IMR-90 (cell line): ENCODE measurements at regions not wholly inside any gene's neighbourhood (a gene's known extent, or its start where the extent isn't known, plus 50 kb on each side); places are given as distances from the start of the nearest gene placed in this dataset.

ENCODE experiments used
- ATAC-seq: fragments of 200-7000 bp; cut with Tn5 transposase; 2 replicates; pipeline ENCODE4 v1.9.1; 2020; ENCODE audit warnings: low read depth, mild to moderate bottlenecking, moderate library complexity
- BruUV-seq: library from RNA; stranded (reverse); fragments of 400-500 nt; replicated peaks from 2 replicates; lab custom pipeline; 2021; lab: Mats Ljungman, UMichigan
- CTCF ChIA-PET: fragments of 300-600 bp; formaldehyde crosslinking; extraction: SDS; loops from one replicate; lab custom pipeline; 2021; ENCODE audit warnings: antibody characterized with exemption; lab: Yijun Ruan, JAX
- POLR2A ChIA-PET: fragments of 300-600 bp; sonication (Branson Sonifier 250); formaldehyde crosslinking; loops from one replicate; lab custom pipeline; 2022; ENCODE audit warnings: antibody characterized with exemption; ENCODE audit not compliant: unreplicated experiment; lab: Charles Lee
- DNase-seq: peaks from one replicate; pipeline ENCODE4 v3.0.0; 2013
- H2AFZ ChIP-seq: replicated peaks from 2 replicates; pipeline ENCODE3; 2013; ENCODE audit warnings: low read length, mild to moderate bottlenecking; ENCODE audit not compliant: poor library complexity
- H2AK5ac ChIP-seq: 2 replicates; pipeline ENCODE4 v1.6.1; 2013; ENCODE audit warnings: low read depth, low read length, inconsistent platforms
- H2AK9ac ChIP-seq: replicated peaks from 2 replicates; pipeline ENCODE3; 2013; ENCODE audit warnings: mild to moderate bottlenecking, low read depth, low read length, moderate library complexity; ENCODE audit not compliant: poor library complexity
- H2BK120ac ChIP-seq: 2 replicates; pipeline ENCODE4 v1.6.1; 2013; ENCODE audit warnings: low read depth, low read length, inconsistent platforms
- H2BK15ac ChIP-seq: 3 replicates; pipeline ENCODE4 v1.6.1; 2013; ENCODE audit warnings: low read depth, low read length, inconsistent platforms
- H2BK20ac ChIP-seq: 2 replicates; pipeline ENCODE4 v1.6.1; 2013; ENCODE audit warnings: low read depth, mild to moderate bottlenecking, inconsistent platforms, low read length, moderate library complexity
- H2BK5ac ChIP-seq: 2 replicates; pipeline ENCODE4 v1.6.1; 2013; ENCODE audit warnings: mild to moderate bottlenecking, low read depth, low read length, inconsistent platforms; ENCODE audit not compliant: poor library complexity, severe bottlenecking
- H3K14ac ChIP-seq: replicated peaks from 2 replicates; pipeline ENCODE4 v1.6.1; 2013; ENCODE audit warnings: low read depth, low read length, inconsistent platforms
- H3K18ac ChIP-seq: 2 replicates; pipeline ENCODE4 v1.6.1; 2013; ENCODE audit warnings: low read depth, low read length, control low read depth
- H3K23ac ChIP-seq: 2 replicates; pipeline ENCODE4 v1.6.1; 2013; ENCODE audit warnings: low read depth, low read length, inconsistent platforms
- H3K27ac ChIP-seq: 2 replicates; pipeline ENCODE4 v1.5.1; 2013; ENCODE audit warnings: mild to moderate bottlenecking, control low read depth, low read length; ENCODE audit not compliant: insufficient read depth
- H3K27me3 ChIP-seq: 2 replicates; pipeline ENCODE4 v1.6.1; 2013; ENCODE audit warnings: low read length; ENCODE audit not compliant: control insufficient read depth, insufficient read depth
- H3K36me3 ChIP-seq: 2 replicates; pipeline ENCODE4 v1.6.1; 2013; ENCODE audit warnings: low read length, mixed read lengths; ENCODE audit not compliant: control insufficient read depth, insufficient read depth
- H3K4ac ChIP-seq: 2 replicates; pipeline ENCODE4 v1.6.1; 2013; ENCODE audit warnings: low read depth, low read length, inconsistent platforms
- H3K4me1 ChIP-seq: 2 replicates; pipeline ENCODE4 v1.6.1; 2013; ENCODE audit warnings: low read length, mixed read lengths; ENCODE audit not compliant: control insufficient read depth, insufficient read depth
- H3K4me2 ChIP-seq: 2 replicates; pipeline ENCODE4 v1.6.1; 2013; ENCODE audit warnings: low read depth, mild to moderate bottlenecking, control low read depth, low read length, moderate library complexity
- H3K4me3 ChIP-seq: 2 replicates; pipeline ENCODE4 v1.5.1; 2013; ENCODE audit warnings: low read depth, mild to moderate bottlenecking, control low read depth, low read length, moderate library complexity; ENCODE audit not compliant: insufficient read depth
- H3K56ac ChIP-seq: 2 replicates; pipeline ENCODE4 v1.6.1; 2013; ENCODE audit warnings: low read length, inconsistent platforms; ENCODE audit not compliant: insufficient read depth; ENCODE audit errors: extremely low read depth
- H3K79me1 ChIP-seq, 2 experiments: 2 replicates each; pipeline ENCODE4 v1.6.1; 2013; ENCODE audit warnings: low read length in 2 of 2, inconsistent platforms in 1 of 2, low read depth in 1 of 2
- H3K9ac ChIP-seq: 2 replicates; pipeline ENCODE4 v1.6.1; 2013; ENCODE audit warnings: low read depth, low read length, control low read depth
- H3K9me1 ChIP-seq: 2 replicates; pipeline ENCODE4 v1.6.1; 2013; ENCODE audit warnings: low read length, inconsistent platforms; ENCODE audit not compliant: insufficient read depth
- H3K9me3 ChIP-seq: 2 replicates; pipeline ENCODE4 v1.6.1; 2013; ENCODE audit warnings: low read length; ENCODE audit not compliant: control insufficient read depth, insufficient read depth
- H4K20me1 ChIP-seq: 2 replicates; pipeline ENCODE4 v1.6.1; 2013; ENCODE audit warnings: low read length, inconsistent platforms; ENCODE audit not compliant: insufficient read depth
- H4K5ac ChIP-seq: 2 replicates; pipeline ENCODE4 v1.6.1; 2013; ENCODE audit warnings: mild to moderate bottlenecking, low read depth, low read length, control low read depth
- H4K8ac ChIP-seq, 2 experiments: 2 replicates each; pipeline ENCODE4 v1.6.1; 2013; ENCODE audit warnings: low read depth in 2 of 2, low read length in 2 of 2, control low read depth in 1 of 2, inconsistent platforms in 1 of 2
- H4K91ac ChIP-seq: 2 replicates; pipeline ENCODE4 v1.6.1; 2013; ENCODE audit warnings: low read depth, low read length, inconsistent platforms; ENCODE audit not compliant: insufficient read depth
- BHLHE40 ChIP-seq: fragments of 150-350 bp; IDR thresholded peaks from 2 replicates; pipeline ENCODE4 v1.6.1; 2016; ENCODE audit warnings: mild to moderate bottlenecking, low read depth, low read length
- CEBPB ChIP-seq: IDR thresholded peaks from 2 replicates; pipeline ENCODE4 v1.6.1; 2012; ENCODE audit warnings: low read depth, low read length, improper control_type of control experiment
- CHD1 ChIP-seq: IDR thresholded peaks from 2 replicates; pipeline ENCODE4 v1.6.1; 2012; ENCODE audit warnings: low read depth, low read length, improper control_type of control experiment
- ELK1 ChIP-seq: fragments of 150-350 bp; IDR thresholded peaks from 2 replicates; pipeline ENCODE4 v1.6.1; 2016; ENCODE audit warnings: low read depth, mild to moderate bottlenecking, low read length, moderate library complexity, borderline replicate concordance
- FOS ChIP-seq: fragments of 150-350 bp; IDR thresholded peaks from 2 replicates; pipeline ENCODE4 v1.6.1; 2016; ENCODE audit warnings: low read depth, low read length
- MAFK ChIP-seq: IDR thresholded peaks from 2 replicates; pipeline ENCODE4 v1.6.1; 2012; ENCODE audit warnings: low read depth, low read length, improper control_type of control experiment
- MAZ ChIP-seq: IDR thresholded peaks from 2 replicates; pipeline ENCODE4 v1.6.1; 2012; ENCODE audit warnings: low read depth, mild to moderate bottlenecking, low read length, improper control_type of control experiment, moderate library complexity, borderline replicate concordance
- MXI1 ChIP-seq: IDR thresholded peaks from 2 replicates; pipeline ENCODE4 v1.6.1; 2012; ENCODE audit warnings: low read depth, mild to moderate bottlenecking, low read length, moderate library complexity, borderline replicate concordance
- NFE2L2 ChIP-seq: fragments of 150-350 bp; IDR thresholded peaks from 2 replicates; pipeline ENCODE4 v1.6.1; 2016; ENCODE audit warnings: low read depth, mild to moderate bottlenecking, low read length
- POLR2A ChIP-seq: IDR thresholded peaks from 2 replicates; pipeline ENCODE4 v1.6.1; 2012; ENCODE audit warnings: mild to moderate bottlenecking, low read depth, low read length
- RAD21 ChIP-seq: IDR thresholded peaks from 2 replicates; pipeline ENCODE4 v1.6.1; 2012; ENCODE audit warnings: low read length, improper control_type of control experiment
- RCOR1 ChIP-seq: IDR thresholded peaks from 2 replicates; pipeline ENCODE4 v1.6.1; 2012; ENCODE audit warnings: mild to moderate bottlenecking, low read length, improper control_type of control experiment; ENCODE audit not compliant: insufficient replicate concordance
- RFX5 ChIP-seq: IDR thresholded peaks from 2 replicates; pipeline ENCODE4 v1.8.0; 2012; ENCODE audit warnings: low read depth, mild to moderate bottlenecking, low read length, moderate library complexity
- SMC3 ChIP-seq: fragments of 150-350 bp; IDR thresholded peaks from 2 replicates; pipeline ENCODE4 v1.6.1; 2016; ENCODE audit warnings: low read depth, mild to moderate bottlenecking, antibody characterized with exemption, low read length, moderate library complexity
- WGBS, 2 experiments: methylation state at CpG; one replicate each; pipeline versions ENCODE4 v1.1.5 to v1.1.7; 2013; ENCODE audit warnings: missing lambda C conversion rate in 2 of 2; ENCODE audit not compliant: insufficient read length in 1 of 2; ENCODE audit errors: extremely low coverage in 2 of 2; 5-methylcytosine and 5-hydroxymethylcytosine counted together
- dilution Hi-C: fragments of 300-500 bp; cut with HindIII; formaldehyde crosslinking; loops from one replicate; pipeline ENCODE4 v1.14.3; 2018; ENCODE audit warnings: low sequenced_read_pairs; ENCODE audit not compliant: unreplicated experiment
- in situ Hi-C: fragments of 300-500 bp; cut with MboI; formaldehyde crosslinking; loops from 3 replicates; pipeline ENCODE4 v1.14.3; 2019; ENCODE audit warnings: low sequenced_read_pairs, inconsistent platforms, mixed read lengths
- intact Hi-C: fragments of 100-400 bp; cut with micrococcal nuclease; formaldehyde crosslinking; loops from 2 replicates; pipeline ENCODE4 v1.10.0; 2022
- TF ChIP-seq, protein P1 (sequence below): conservative IDR thresholded peaks from 2 replicates; pipeline ENCODE4 v1.5.1; 2012; ENCODE audit warnings: mild to moderate bottlenecking, low read depth, low read length, improper control_type of control experiment
- TF ChIP-seq, protein P2 (sequence below): fragments of 150-350 bp; IDR thresholded peaks from 2 replicates; pipeline ENCODE4 v1.6.1; 2017; ENCODE audit warnings: mild to moderate bottlenecking, antibody characterized with exemption, low read length, low read depth

- no peak overlapping the region for H4K91ac ChIP-seq
- WGBS, 2 experiments = no CpG with 5 or more reads among the region's 1 CpG
Observed at GRCh38 chr10:120121768-120122167, 229.2 kb downstream of the SEC23IP start.

More at GRCh38 chr10:120121768-120122167, 229.2 kb downstream of the SEC23IP start:
- no TSS peak for BruUV-seq
- CTCF ChIA-PET = no interaction called here
- Histone ChIP-seq H3K27ac (no peak overlapping the region), H3K79me1 (no peaks in the 10 kb centered on the region), H4K5ac (no peak overlapping the region), H2AK5ac (no peak overlapping the region), H3K4ac (no peak overlapping the region), H2BK120ac (no peak overlapping the region), H3K4me2 (no peak overlapping the region), H3K9ac (no peak overlapping the region), H3K23ac (no peak overlapping the region), H3K56ac (no peak overlapping the region), H2BK20ac (no peak overlapping the region), H3K4me1 (no peaks in the 10 kb centered on the region), H2AK9ac (no peak overlapping the region), H2BK5ac (no peak overlapping the region), H3K4me3 (no peak overlapping the region), H3K14ac (no peak overlapping the region), H3K27me3 (no peaks in the 10 kb centered on the region), H3K18ac (no peak overlapping the region), H2AFZ (no peak overlapping the region), H3K36me3 (no peaks in the 10 kb centered on the region), H4K20me1 (no peaks in the 10 kb centered on the region), H4K8ac (no peak overlapping the region), H2BK15ac (no peak overlapping the region), H3K9me1 (no peaks in the 10 kb centered on the region), H3K9me3 (peaks cover 11% of the 10 kb centered on the region; the same call in 1 of the 2 replicates)
- DNase-seq (no peak), ATAC-seq (no peak)
- POLR2A ChIA-PET = no interaction called here
- in situ Hi-C loops = no loop called here
- dilution Hi-C loops = no loop called here
- TF ChIP-seq ELK1 = no peak
- TF ChIP-seq, protein P1, sequence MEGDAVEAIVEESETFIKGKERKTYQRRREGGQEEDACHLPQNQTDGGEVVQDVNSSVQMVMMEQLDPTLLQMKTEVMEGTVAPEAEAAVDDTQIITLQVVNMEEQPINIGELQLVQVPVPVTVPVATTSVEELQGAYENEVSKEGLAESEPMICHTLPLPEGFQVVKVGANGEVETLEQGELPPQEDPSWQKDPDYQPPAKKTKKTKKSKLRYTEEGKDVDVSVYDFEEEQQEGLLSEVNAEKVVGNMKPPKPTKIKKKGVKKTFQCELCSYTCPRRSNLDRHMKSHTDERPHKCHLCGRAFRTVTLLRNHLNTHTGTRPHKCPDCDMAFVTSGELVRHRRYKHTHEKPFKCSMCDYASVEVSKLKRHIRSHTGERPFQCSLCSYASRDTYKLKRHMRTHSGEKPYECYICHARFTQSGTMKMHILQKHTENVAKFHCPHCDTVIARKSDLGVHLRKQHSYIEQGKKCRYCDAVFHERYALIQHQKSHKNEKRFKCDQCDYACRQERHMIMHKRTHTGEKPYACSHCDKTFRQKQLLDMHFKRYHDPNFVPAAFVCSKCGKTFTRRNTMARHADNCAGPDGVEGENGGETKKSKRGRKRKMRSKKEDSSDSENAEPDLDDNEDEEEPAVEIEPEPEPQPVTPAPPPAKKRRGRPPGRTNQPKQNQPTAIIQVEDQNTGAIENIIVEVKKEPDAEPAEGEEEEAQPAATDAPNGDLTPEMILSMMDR = no peak
- no peak for TF ChIP-seq CHD1
- no peak for TF ChIP-seq RCOR1
- no peak for TF ChIP-seq BHLHE40
- TF ChIP-seq FOS = no peak
- TF ChIP-seq NFE2L2 = no peak
- no peak for TF ChIP-seq CEBPB
- no peak for TF ChIP-seq RAD21
- no peak for TF ChIP-seq SMC3
- TF ChIP-seq POLR2A = no peak
- no peak for TF ChIP-seq MAZ
- TF ChIP-seq, protein P2, sequence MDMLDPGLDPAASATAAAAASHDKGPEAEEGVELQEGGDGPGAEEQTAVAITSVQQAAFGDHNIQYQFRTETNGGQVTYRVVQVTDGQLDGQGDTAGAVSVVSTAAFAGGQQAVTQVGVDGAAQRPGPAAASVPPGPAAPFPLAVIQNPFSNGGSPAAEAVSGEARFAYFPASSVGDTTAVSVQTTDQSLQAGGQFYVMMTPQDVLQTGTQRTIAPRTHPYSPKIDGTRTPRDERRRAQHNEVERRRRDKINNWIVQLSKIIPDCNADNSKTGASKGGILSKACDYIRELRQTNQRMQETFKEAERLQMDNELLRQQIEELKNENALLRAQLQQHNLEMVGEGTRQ = no peak
- no peak for TF ChIP-seq RFX5
- TF ChIP-seq MXI1 = no peak
- no peak for TF ChIP-seq MAFK
- intact Hi-C loops = no loop called here
